OCI-LY7 (cell line): ENCODE measurements at regions not wholly inside any gene's neighbourhood (a gene's known extent, or its start where the extent isn't known, plus 50 kb on each side); places are given as distances from the start of the nearest gene placed in this dataset.

Experiments used
- BruUV-seq: library from RNA; stranded (reverse); fragments of 400-500 nt; replicated peaks from 2 replicates; lab custom pipeline; 2021; lab: Mats Ljungman, UMichigan
- CTCF ChIA-PET: fragments of 300-600 bp; sonication (Branson Sonifier 250); formaldehyde crosslinking; loops from one replicate; lab custom pipeline; 2022; ENCODE audit warnings: antibody characterized with exemption; ENCODE audit not compliant: unreplicated experiment; lab: Charles Lee
- POLR2A ChIA-PET: fragments of 300-600 bp; sonication (Branson Sonifier 250); formaldehyde crosslinking; loops from one replicate; lab custom pipeline; 2022; ENCODE audit warnings: antibody characterized with exemption; lab: Charles Lee
- DNase-seq: peaks from one replicate; pipeline ENCODE4 v3.0.0-alpha.2; 2015; ENCODE audit warnings: low spot score
- H2AFZ ChIP-seq: fragments of 200-600 bp; sonication (generic), shearing (Covaris generic); 2 replicates; pipeline ENCODE4 v1.6.1; 2014; ENCODE audit warnings: mild to moderate bottlenecking, antibody characterized with exemption, low read length, moderate library complexity
- H3K27ac ChIP-seq: fragments of 200-600 bp; sonication (generic); 2 replicates; pipeline ENCODE4 v1.5.1; 2014; ENCODE audit warnings: mixed run types, low read depth, mild to moderate bottlenecking, moderate library complexity, low read length, inconsistent platforms; ENCODE audit not compliant: poor library complexity, severe bottlenecking
- H3K36me3 ChIP-seq: fragments of 200-600 bp; sonication (generic); 2 replicates; pipeline ENCODE4 v1.6.1; 2014; ENCODE audit warnings: mild to moderate bottlenecking, antibody characterized with exemption, low read length, moderate library complexity, mixed read lengths; ENCODE audit not compliant: insufficient read depth
- H3K4me1 ChIP-seq: fragments of 200-600 bp; sonication (generic); 2 replicates; pipeline ENCODE4 v1.5.1; 2014; ENCODE audit warnings: mild to moderate bottlenecking, low read length; ENCODE audit not compliant: insufficient read depth, poor library complexity, severe bottlenecking
- H3K4me2 ChIP-seq: fragments of 200-600 bp; sonication (generic); 2 replicates; pipeline ENCODE4 v1.6.1; 2014; ENCODE audit warnings: mild to moderate bottlenecking, low read length
- H3K4me3 ChIP-seq: fragments of 200-600 bp; sonication (generic); 2 replicates; pipeline ENCODE4 v1.5.1; 2014; ENCODE audit warnings: mild to moderate bottlenecking, low read depth, low read length; ENCODE audit not compliant: poor library complexity, severe bottlenecking
- H3K79me2 ChIP-seq: fragments of 200-600 bp; sonication (generic); 2 replicates; pipeline ENCODE4 v1.6.1; 2016; ENCODE audit warnings: low read depth, mild to moderate bottlenecking, low read length, moderate library complexity, mixed read lengths; ENCODE audit not compliant: insufficient read depth
- H3K9me2 ChIP-seq: fragments of 200-600 bp; sonication (generic); 2 replicates; pipeline ENCODE4 v1.6.1; 2016; ENCODE audit warnings: mild to moderate bottlenecking, low read length, mixed read lengths; ENCODE audit not compliant: insufficient read depth
- H3K9me3 ChIP-seq: fragments of 200-600 bp; sonication (generic); 2 replicates; pipeline ENCODE4 v1.6.1; 2014; ENCODE audit warnings: mild to moderate bottlenecking, mixed run types, low read length, mixed read lengths
- H4K20me1 ChIP-seq: fragments of 200-600 bp; sonication (generic); 2 replicates; pipeline ENCODE4 v1.6.1; 2014; ENCODE audit warnings: mild to moderate bottlenecking, antibody characterized with exemption, low read length, moderate library complexity, mixed read lengths; ENCODE audit not compliant: insufficient read depth
- EZH2phosphoT487 ChIP-seq: fragments of 200-600 bp; sonication (generic); IDR thresholded peaks from 2 replicates; pipeline ENCODE4 v1.6.1; 2018; ENCODE audit warnings: low read depth, borderline replicate concordance, mild to moderate bottlenecking, mixed run types, antibody characterized with exemption, low read length, moderate library complexity, mixed read lengths
- intact Hi-C: fragments of 100-400 bp; cut with micrococcal nuclease; formaldehyde crosslinking; loops from one replicate; pipeline ENCODE4 v1.10.0; 2022; ENCODE audit not compliant: unreplicated experiment
- TF ChIP-seq, protein P1 (sequence below): fragments of 200-600 bp; sonication (generic); conservative IDR thresholded peaks from 2 replicates; pipeline ENCODE4 v1.5.1; 2014; ENCODE audit warnings: mild to moderate bottlenecking, antibody characterized with exemption, low read length, moderate library complexity, mixed read lengths

- POLR2A ChIA-PET = no interaction called here
Measured at GRCh38 chr18:27355308-27355707, 170.2 kb upstream of the CHST9 start.

GRCh38 chr18:27353273-27353672, 168.2 kb upstream of the CHST9 start:
- Histone ChIP-seq H2AFZ (no peak overlapping the region), H3K9me2 (no peaks in the 10 kb centered on the region), H3K4me2 (no peak overlapping the region), H3K27ac (no peak overlapping the region), H3K4me3 (no peak overlapping the region), H3K4me1 (no peaks in the 10 kb centered on the region), H4K20me1 (no peaks in the 10 kb centered on the region), H3K9me3 (no peaks in the 10 kb centered on the region), H3K79me2 (no peaks in the 10 kb centered on the region), H3K36me3 (no peaks in the 10 kb centered on the region)
- no peak for DNase-seq
- intact Hi-C loops = loop anchor here (10.0 kb wide), 1 partner anchor 232 kb away; no protein-coding TSS in a partner anchor
- BruUV-seq = no TSS peak
- TF ChIP-seq, protein P1, sequence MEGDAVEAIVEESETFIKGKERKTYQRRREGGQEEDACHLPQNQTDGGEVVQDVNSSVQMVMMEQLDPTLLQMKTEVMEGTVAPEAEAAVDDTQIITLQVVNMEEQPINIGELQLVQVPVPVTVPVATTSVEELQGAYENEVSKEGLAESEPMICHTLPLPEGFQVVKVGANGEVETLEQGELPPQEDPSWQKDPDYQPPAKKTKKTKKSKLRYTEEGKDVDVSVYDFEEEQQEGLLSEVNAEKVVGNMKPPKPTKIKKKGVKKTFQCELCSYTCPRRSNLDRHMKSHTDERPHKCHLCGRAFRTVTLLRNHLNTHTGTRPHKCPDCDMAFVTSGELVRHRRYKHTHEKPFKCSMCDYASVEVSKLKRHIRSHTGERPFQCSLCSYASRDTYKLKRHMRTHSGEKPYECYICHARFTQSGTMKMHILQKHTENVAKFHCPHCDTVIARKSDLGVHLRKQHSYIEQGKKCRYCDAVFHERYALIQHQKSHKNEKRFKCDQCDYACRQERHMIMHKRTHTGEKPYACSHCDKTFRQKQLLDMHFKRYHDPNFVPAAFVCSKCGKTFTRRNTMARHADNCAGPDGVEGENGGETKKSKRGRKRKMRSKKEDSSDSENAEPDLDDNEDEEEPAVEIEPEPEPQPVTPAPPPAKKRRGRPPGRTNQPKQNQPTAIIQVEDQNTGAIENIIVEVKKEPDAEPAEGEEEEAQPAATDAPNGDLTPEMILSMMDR = no peak
- no peak for TF ChIP-seq EZH2phosphoT487
- ChIA-PET POLR2A (no interaction called here), CTCF (no interaction called here)

More at GRCh38 chr18:27355308-27355707, 170.2 kb upstream of the CHST9 start:
- Histone ChIP-seq H3K4me2 (no peak overlapping the region), H3K9me2 (no peaks in the 10 kb centered on the region), H4K20me1 (no peaks in the 10 kb centered on the region), H3K36me3 (no peaks in the 10 kb centered on the region), H3K9me3 (no peaks in the 10 kb centered on the region), H3K4me3 (no peak overlapping the region), H2AFZ (no peak overlapping the region), H3K27ac (no peak overlapping the region), H3K4me1 (no peaks in the 10 kb centered on the region), H3K79me2 (no peaks in the 10 kb centered on the region)
- CTCF ChIA-PET = no interaction called here
- TF ChIP-seq, protein P1 = no peak
- no peak for TF ChIP-seq EZH2phosphoT487
- intact Hi-C loops = loop anchor here (10.0 kb wide), 1 partner anchor 229 kb away; no protein-coding TSS in a partner anchor
- BruUV-seq = no TSS peak
- no peak for DNase-seq

DNA sequence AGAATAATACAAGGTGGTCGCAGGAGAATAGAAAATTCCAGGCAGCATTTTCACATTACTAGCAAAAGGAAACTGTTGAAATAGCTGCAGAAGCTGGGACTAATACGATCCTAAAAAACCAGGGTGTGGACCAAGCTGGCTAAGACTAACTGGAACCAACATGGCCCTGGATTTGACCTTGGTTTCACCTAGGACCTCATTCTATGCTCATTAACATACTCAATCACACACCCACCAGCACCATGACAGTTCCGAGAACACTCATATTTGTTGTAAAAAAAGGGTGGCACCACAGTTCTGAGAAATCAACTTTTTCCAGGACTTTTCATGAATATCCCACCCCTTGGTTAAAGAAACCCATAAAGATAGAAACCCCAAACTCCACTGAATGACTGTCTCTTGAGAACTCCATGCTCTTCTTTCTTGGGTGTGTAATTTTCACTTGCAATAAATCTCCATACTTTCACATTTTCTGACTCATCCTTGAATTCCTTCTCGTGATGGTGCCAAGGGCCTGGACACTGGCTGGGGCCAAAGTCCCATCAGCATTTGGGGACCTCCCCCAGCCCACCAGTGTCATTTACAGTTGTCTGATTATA, 164.3 kb upstream of the CHST9 start:
- no peak overlapping the region for H3K27ac ChIP-seq
- H3K4me3 ChIP-seq = no peak overlapping the region
- H3K79me2 ChIP-seq = no peaks in the 10 kb centered on the region
- no peaks in the 10 kb centered on the region for H3K4me1 ChIP-seq
- H4K20me1 ChIP-seq = no peaks in the 10 kb centered on the region
- CTCF ChIA-PET = no interaction called here
- POLR2A ChIA-PET = interaction anchor here (1.0 kb wide), 1 partner anchor 18 kb away, joined by 3 read pairs; no protein-coding TSS in a partner anchor
- no peak overlapping the region for H2AFZ ChIP-seq
- intact Hi-C loops = no loop called here
- no peak for DNase-seq
- H3K9me3 ChIP-seq = no peaks in the 10 kb centered on the region
- TF ChIP-seq, protein P1 = no peak
- no peak for TF ChIP-seq EZH2phosphoT487
- BruUV-seq = no TSS peak
- no peaks in the 10 kb centered on the region for H3K36me3 ChIP-seq
- no peaks in the 10 kb centered on the region for H3K9me2 ChIP-seq
- H3K4me2 ChIP-seq = no peak overlapping the region
